Stimulated activated naive CD8-positive, alpha-beta T cell treated with anti-CD3 and anti-CD28 coated beads, Interleukin-15, Interleukin-2, amounts not matched to agents 100 U/mL and 50 U/mL, for 24 hours (primary cell): ENCODE measurements at regions not wholly inside any gene's neighbourhood (a gene's known extent, or its start where the extent isn't known, plus 50 kb on each side); places are given as distances from the start of the nearest gene placed in this dataset.
"Not testable (repeated sequence)": the region's sequence is repeated elsewhere in the genome, so short reads cannot be mapped to it uniquely, and the experiment has no call there.

Source experiments
- ATAC-seq: fragments of 150-1000 bp; cut with Tn5 transposase; one replicate; pipeline ENCODE4 v1.10.0; 2021
- DNase-seq: peaks from one replicate; pipeline ENCODE4 v3.0.0; 2021

- ATAC-seq: no peak
- no peak for DNase-seq
These were observed 90.6 kb upstream of the CIBAR2 start for GRCh38 chr16:85202631-85203461.

GRCh38 chr16:85203462-85203813 lies 91.2 kb upstream of the CIBAR2 start:
- no peak for ATAC-seq
- no peak for DNase-seq

GRCh38 chr16:85204242-85205010 lies 92.2 kb upstream of the CIBAR2 start:
- ATAC-seq (no peak), DNase-seq (no peak)

GRCh38 chr16:85205257-85205656 lies 93.0 kb upstream of the CIBAR2 start:
- ATAC-seq, DNase-seq: not testable (repeated sequence)

GRCh38 chr16:85205747-85206471 lies 93.6 kb upstream of the CIBAR2 start:
- DNase-seq: no peak
- no peak for ATAC-seq

GRCh38 chr16:85206472-85207356 lies 94.4 kb upstream of the CIBAR2 start:
- DNase-seq (no peak), ATAC-seq (no peak)

GRCh38 chr16:85207357-85207921 lies 95.2 kb upstream of the CIBAR2 start:
- ATAC-seq (no peak), DNase-seq (no peak)

GRCh38 chr16:85208181-85208580 lies 95.9 kb upstream of the CIBAR2 start:
- ATAC-seq (no peak), DNase-seq (no peak)

- DNase-seq: no peak
- no peak for ATAC-seq
These were observed 96.6 kb upstream of the CIBAR2 start for GRCh38 chr16:85208643-85209520.

GRCh38 chr16:85209526-85210121 lies 97.4 kb upstream of the CIBAR2 start:
- ATAC-seq (no peak), DNase-seq (no peak)

GRCh38 chr16:85210423-85211169 lies 98.3 kb upstream of the CIBAR2 start:
- ATAC-seq: no peak
- DNase-seq: no peak

- ATAC-seq: peak; percentile 14
- no peak for DNase-seq
These were observed 99.1 kb upstream of the CIBAR2 start for GRCh38 chr16:85211271-85211801.

GRCh38 chr16:85213926-85214675 lies 101.8 kb upstream of the CIBAR2 start:
- no peak for ATAC-seq

GRCh38 chr16:85215478-85216118 lies 103.3 kb upstream of the CIBAR2 start:
- ATAC-seq: no peak
- no peak for DNase-seq

More at GRCh38 chr16:85213926-85214675, 101.8 kb upstream of the CIBAR2 start:
- no peak for DNase-seq

- peak; percentile 40 for ATAC-seq
- no peak for DNase-seq
These were observed 104.5 kb upstream of the CIBAR2 start for GRCh38 chr16:85216522-85217375.

- no peak for DNase-seq
- no peak for ATAC-seq
These were observed 108.0 kb upstream of the CIBAR2 start for GRCh38 chr16:85220125-85220839.
